H1 (cell line): ENCODE measurements at regions not wholly inside any gene's neighbourhood (a gene's known extent, or its start where the extent isn't known, plus 50 kb on each side); places are given as distances from the start of the nearest gene placed in this dataset.

Experiments used
- CTCF ChIA-PET: fragments of 300-600 bp; sonication (Branson Sonifier 250); formaldehyde crosslinking; loops from one replicate; lab custom pipeline; 2021; ENCODE audit not compliant: partially characterized antibody; lab: Charles Lee
- POLR2A ChIA-PET: fragments of 300-600 bp; sonication (Branson Sonifier 250); formaldehyde crosslinking; loops from one replicate; lab custom pipeline; 2021; ENCODE audit warnings: inconsistent platforms; ENCODE audit not compliant: partially characterized antibody; lab: Charles Lee
- DNase-seq, 2 experiments: peaks; one replicate each; pipeline versions ENCODE4 v3.0.0 to v3.0.0-alpha.2; 2010 to 2022; ENCODE audit warnings: low spot score in 2 of 2, low read depth in 1 of 2, mixed read lengths in 1 of 2
- FAIRE-seq: peaks from 2 replicates; lab custom pipeline; 2011; peaks lifted over from hg19 to GRCh38; lab: Jason Lieb, UNC
- H2AFZ ChIP-seq: 2 replicates; pipeline ENCODE4 v1.8.1; 2012; ENCODE audit warnings: low read length, inconsistent platforms
- H2AK5ac ChIP-seq: 2 replicates; pipeline ENCODE4 v1.6.1; 2013; ENCODE audit warnings: low read depth, low read length
- H2BK120ac ChIP-seq: replicated peaks from 2 replicates; pipeline ENCODE3; 2013; ENCODE audit warnings: low read depth, low read length, inconsistent platforms
- H2BK12ac ChIP-seq: 2 replicates; pipeline ENCODE4 v1.6.1; 2013; ENCODE audit warnings: low read depth, low read length
- H2BK15ac ChIP-seq: 2 replicates; pipeline ENCODE4 v1.6.1; 2013; ENCODE audit warnings: low read length
- H2BK20ac ChIP-seq: 2 replicates; pipeline ENCODE4 v1.6.1; 2013; ENCODE audit warnings: low read length
- H2BK5ac ChIP-seq: 2 replicates; pipeline ENCODE4 v1.6.1; 2013; ENCODE audit warnings: low read depth, low read length
- H3K14ac ChIP-seq: 2 replicates; pipeline ENCODE4 v1.6.1; 2013; ENCODE audit warnings: inconsistent platforms; ENCODE audit not compliant: insufficient read length
- H3K18ac ChIP-seq: 2 replicates; pipeline ENCODE4 v1.6.1; 2013; ENCODE audit warnings: low read length; ENCODE audit errors: extremely low read depth
- H3K23ac ChIP-seq: 2 replicates; pipeline ENCODE4 v1.6.1; 2013; ENCODE audit warnings: inconsistent platforms; ENCODE audit not compliant: insufficient read length
- H3K23me2 ChIP-seq: 2 replicates; pipeline ENCODE4 v1.6.1; 2013; ENCODE audit warnings: low read depth, low read length
- H3K27ac ChIP-seq: 2 replicates; pipeline ENCODE4 v1.6.1; 2011; ENCODE audit warnings: low read depth, low read length, inconsistent platforms
- H3K27me3 ChIP-seq, 4 experiments: replicated peaks in 1 of 4; 1 replicate in 1 of 4; 2 replicates in 3 of 4; pipeline versions ENCODE4 v1.6.1 to v1.8.1; 2011 to 2013; ENCODE audit warnings: low read length in 3 of 4, mild to moderate bottlenecking in 3 of 4, inconsistent platforms in 2 of 4, mixed read lengths in 2 of 4, moderate library complexity in 1 of 4; ENCODE audit not compliant: control insufficient read depth in 3 of 4, insufficient read depth in 3 of 4; ENCODE audit errors: extremely low read depth in 1 of 4
- H3K36me3 ChIP-seq, 4 experiments: 2 replicates each; pipeline versions ENCODE4 v1.6.1 to v1.8.1; 2011 to 2013; ENCODE audit warnings: mild to moderate bottlenecking in 4 of 4, low read length in 3 of 4, moderate library complexity in 2 of 4, control low read depth in 1 of 4, inconsistent platforms in 1 of 4; ENCODE audit not compliant: insufficient read depth in 4 of 4, control insufficient read depth in 2 of 4
- H3K4ac ChIP-seq: replicated peaks from 2 replicates; pipeline ENCODE3; 2013; ENCODE audit warnings: low read length, low read depth, mixed read lengths, inconsistent platforms; ENCODE audit not compliant: insufficient read length
- H3K4me1 ChIP-seq, 4 experiments: replicated peaks in 1 of 4; 1 replicate in 1 of 4; 2 replicates in 3 of 4; pipeline versions ENCODE4 v1.6.1 to v1.8.1; 2011 to 2013; ENCODE audit warnings: low read length in 3 of 4, inconsistent platforms in 2 of 4, mixed read lengths in 1 of 4; ENCODE audit not compliant: insufficient read depth in 4 of 4, control insufficient read depth in 3 of 4
- H3K4me2 ChIP-seq, 2 experiments: 2 replicates each; pipeline versions ENCODE4 v1.6.1 to v1.8.1; 2011 to 2013; ENCODE audit warnings: low read depth in 2 of 2, low read length in 2 of 2, control low read depth in 1 of 2, inconsistent platforms in 1 of 2, mild to moderate bottlenecking in 1 of 2; ENCODE audit not compliant: insufficient read depth in 1 of 2
- H3K4me3 ChIP-seq, 4 experiments: fragments of 200-600, 300-600 bp in 1 of 4; sonication (generic), shearing (Covaris generic), sonication (Bioruptor Twin) in 1 of 4; 2 replicates each; pipeline versions ENCODE4 v1.5.1 to v1.8.1; 2011 to 2016; ENCODE audit warnings: low read length in 4 of 4, low read depth in 3 of 4, control low read depth in 2 of 4, inconsistent platforms in 2 of 4, mild to moderate bottlenecking in 2 of 4, mixed read lengths in 1 of 4, moderate library complexity in 1 of 4; ENCODE audit not compliant: insufficient read depth in 2 of 4; ENCODE audit errors: extremely low read depth in 1 of 4
- H3K56ac ChIP-seq: replicated peaks from 2 replicates; pipeline ENCODE3; 2013; ENCODE audit warnings: low read depth, mild to moderate bottlenecking, mixed read lengths, low read length, inconsistent platforms; ENCODE audit not compliant: insufficient read length
- H3K79me1 ChIP-seq: 2 replicates; pipeline ENCODE4 v1.6.1; 2013; ENCODE audit warnings: low read depth, low read length, control low read depth
- H3K79me2 ChIP-seq, 2 experiments: 2 replicates each; pipeline versions ENCODE4 v1.6.1 to v1.8.1; 2012 to 2013; ENCODE audit warnings: low read length in 2 of 2, mild to moderate bottlenecking in 2 of 2, inconsistent platforms in 1 of 2; ENCODE audit not compliant: insufficient read depth in 2 of 2, control insufficient read depth in 1 of 2
- H3K9ac ChIP-seq, 4 experiments: replicated peaks in 1 of 4; 1 replicate in 1 of 4; 2 replicates in 3 of 4; pipeline versions ENCODE4 v1.6.1 to v1.8.1; 2011 to 2013; ENCODE audit warnings: low read depth in 3 of 4, low read length in 3 of 4, control low read depth in 2 of 4, mild to moderate bottlenecking in 2 of 4, moderate library complexity in 2 of 4, inconsistent platforms in 1 of 4; ENCODE audit errors: extremely low read depth in 1 of 4
- H3K9me3 ChIP-seq, 2 experiments: 2 replicates each; pipeline versions ENCODE4 v1.6.1 to v1.8.1; 2012 to 2013; ENCODE audit warnings: mild to moderate bottlenecking in 2 of 2, moderate library complexity in 2 of 2, control low read depth in 1 of 2, inconsistent platforms in 1 of 2, low read depth in 1 of 2, low read length in 1 of 2, mixed read lengths in 1 of 2; ENCODE audit not compliant: insufficient read depth in 2 of 2
- H4K20me1 ChIP-seq, 2 experiments: replicated peaks in 1 of 2; 2 replicates each; pipeline versions ENCODE3 to v1.8.1; 2011 to 2013; ENCODE audit warnings: inconsistent platforms in 2 of 2, low read length in 2 of 2, mild to moderate bottlenecking in 1 of 2; ENCODE audit not compliant: insufficient read depth in 2 of 2, control insufficient read depth in 1 of 2
- H4K5ac ChIP-seq: 2 replicates; pipeline ENCODE4 v1.6.1; 2013; ENCODE audit warnings: low read length, low read depth, mixed read lengths, inconsistent platforms; ENCODE audit not compliant: insufficient read length
- H4K8ac ChIP-seq: 2 replicates; pipeline ENCODE4 v1.8.0; 2013; ENCODE audit warnings: mild to moderate bottlenecking, moderate library complexity, low read length, inconsistent platforms; ENCODE audit not compliant: insufficient read depth; ENCODE audit errors: extremely low read depth
- H4K91ac ChIP-seq: replicated peaks from 2 replicates; pipeline ENCODE3; 2013; ENCODE audit warnings: low read length, mixed read lengths, inconsistent platforms; ENCODE audit not compliant: insufficient read length
- CEBPB ChIP-seq: IDR thresholded peaks from 2 replicates; pipeline ENCODE4 v1.6.1; 2012; ENCODE audit warnings: low read depth, low read length
- POLR2A ChIP-seq, 2 experiments: IDR thresholded peaks; 1 replicate in 1 of 2; 2 replicates in 1 of 2; pipeline ENCODE4 v1.6.1; 2011; ENCODE audit warnings: low read depth in 2 of 2, low read length in 2 of 2, mild to moderate bottlenecking in 2 of 2; ENCODE audit errors: control extremely low read depth in 1 of 2
- SIN3A ChIP-seq, 2 experiments: IDR thresholded peaks in 1 of 2; conservative IDR thresholded peaks in 1 of 2; 2 replicates each; pipeline ENCODE4 v1.6.1; 2011 to 2012; ENCODE audit warnings: low read length in 2 of 2, improper control_type of control experiment in 1 of 2, low read depth in 1 of 2, mild to moderate bottlenecking in 1 of 2
- TEAD4 ChIP-seq: IDR thresholded peaks from 2 replicates; pipeline ENCODE4 v1.6.1; 2012; ENCODE audit warnings: low read depth, low read length, inconsistent platforms, mixed read lengths
- WGBS, 2 experiments: shearing (Covaris generic) in 1 of 2; methylation state at CpG; one replicate each; pipeline versions ENCODE4 v1.1.6 to v1.1.7; 2013 to 2015; ENCODE audit warnings: low lambda C conversion rate in 2 of 2, mixed read lengths in 2 of 2, inconsistent platforms in 1 of 2, low coverage in 1 of 2, missing lambda C conversion rate in 1 of 2; ENCODE audit not compliant: insufficient replicate concordance in 2 of 2, insufficient coverage in 1 of 2, insufficient read length in 1 of 2; ENCODE audit errors: extremely low coverage in 1 of 2, missing lambda C conversion rate in 1 of 2; 5-methylcytosine and 5-hydroxymethylcytosine counted together

DNA sequence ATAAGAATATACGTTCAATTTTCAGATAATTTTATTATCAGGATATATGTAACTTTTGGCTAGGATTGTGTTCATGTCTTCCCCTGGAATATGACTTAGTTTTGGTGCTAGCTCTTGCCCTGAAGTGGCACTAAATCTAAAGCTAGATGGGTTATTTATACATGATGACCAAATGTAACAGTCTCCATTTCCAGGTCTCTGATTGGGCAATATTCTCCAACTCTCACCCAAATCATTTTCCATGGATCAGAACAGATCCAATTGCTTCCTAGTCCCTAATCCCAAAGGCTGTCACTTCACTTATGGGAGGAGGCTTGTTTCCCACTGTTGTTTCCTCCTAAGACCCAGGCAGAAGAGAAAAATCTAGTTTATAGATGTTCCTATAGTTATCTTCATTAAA, 274.6 kb upstream of the SLC16A7 start:
- no peak overlapping the region for H2BK20ac ChIP-seq
- H2AFZ ChIP-seq = no peak overlapping the region
- H2BK12ac ChIP-seq = no peak overlapping the region
- no peak for DNase-seq
- H3K4ac ChIP-seq = no peak overlapping the region
- no peak overlapping the region for H4K8ac ChIP-seq
- H3K23ac ChIP-seq = peak overlapping the region; percentile 9
- H2BK5ac ChIP-seq = no peak overlapping the region
- H2BK120ac ChIP-seq = no peak overlapping the region
- no peak overlapping the region for H4K5ac ChIP-seq
- H3K79me2 ChIP-seq = peaks cover 0 to 13% of the 10 kb centered on the region in 2 experiments; a peak in 2 of 4 replicates
- H3K9me3 ChIP-seq = no peaks in the 10 kb centered on the region
- no peak overlapping the region for H3K9ac ChIP-seq
- ChIA-PET CTCF (interaction anchor here (0.6 to 1.3 kb wide), 3 partner anchors 17 to 229 kb away, joined by 3 to 6 read pairs (median 5); no protein-coding TSS in a partner anchor), POLR2A (interaction anchor here (0.9 to 4.9 kb wide), 9 partner anchors 9 to 1425 kb away, joined by 3 to 43 read pairs (median 7); no protein-coding TSS in a partner anchor)
- H3K4me3 ChIP-seq = no peak overlapping the region
- peaks cover 2 to 48% (median 21%) of the 10 kb centered on the region in 4 experiments; a peak in 6 of 8 replicates for H3K36me3 ChIP-seq
- FAIRE-seq = peak; percentile 71
- H3K4me2 ChIP-seq = no peak overlapping the region; a peak in 1 of 4 replicates
- H3K56ac ChIP-seq = no peak overlapping the region
- H3K23me2 ChIP-seq = no peaks in the 10 kb centered on the region
- H2AK5ac ChIP-seq = no peak overlapping the region
- H3K4me1 ChIP-seq = peaks cover 2 to 9% (median 6%) of the 10 kb centered on the region in 4 experiments; a peak in 6 of 7 replicates
- H3K79me1 ChIP-seq = no peaks in the 10 kb centered on the region
- H3K14ac ChIP-seq = no peak overlapping the region
- H4K91ac ChIP-seq = no peak overlapping the region
- WGBS, 2 experiments = 86% methylated on average over 1 of the region's 1 CpG; no CpG with 5 or more reads in 1 of the 2 experiments
- H3K18ac ChIP-seq = no peak overlapping the region
- H3K27ac ChIP-seq = no peak overlapping the region
- H3K27me3 ChIP-seq = no peaks in the 10 kb centered on the region
- H2BK15ac ChIP-seq = no peak overlapping the region
- no peaks in the 10 kb centered on the region for H4K20me1 ChIP-seq
- TF ChIP-seq POLR2A (IDR thresholded peaks at IDR 0.05; ENCODE audit: control extremely low read depth in 1 of 2, low read depth in 2 of 2, low read length in 2 of 2) = peak; percentile 53 to 87
- TF ChIP-seq SIN3A (conservative IDR thresholded peaks at IDR 0.05 in 1 of 2, IDR thresholded peaks at IDR 0.05 in 1 of 2; ENCODE audit: low read depth in 1 of 2, low read length in 2 of 2) = no peak
- peak; percentile 60; the same call in 1 of the 2 replicates for TF ChIP-seq CEBPB
- no peak for TF ChIP-seq TEAD4
